GM12878 (cell line): ENCODE measurements at regions not wholly inside any gene's neighbourhood (a gene's known extent, or its start where the extent isn't known, plus 50 kb on each side); places are given as distances from the start of the nearest gene placed in this dataset.

Experiments used
- ATAC-seq: fragments of 200-7000 bp; cut with Tn5 transposase; 3 replicates; pipeline ENCODE4 v1.9.1; 2020; ENCODE audit warnings: mild to moderate bottlenecking, moderate library complexity
- BruUV-seq: library from RNA; stranded (reverse); fragments of 400-500 nt; replicated peaks from 2 replicates; lab custom pipeline; 2021; lab: Mats Ljungman, UMichigan
- CTCF ChIA-PET: fragments of 300-600 bp; sonication (Branson Sonifier 250); formaldehyde crosslinking; extraction: SDS; loops from one replicate; lab custom pipeline; 2021; ENCODE audit warnings: inconsistent platforms; lab: Yijun Ruan, JAX
- POLR2A ChIA-PET: fragments of 350-600 bp; formaldehyde crosslinking; extraction: SDS; loops from one replicate; lab custom pipeline; 2021; ENCODE audit warnings: inconsistent platforms; lab: Charles Lee
- RAD21 ChIA-PET: fragments of 300-600 bp; sonication (Branson Sonifier 250); formaldehyde crosslinking; loops from one replicate; lab custom pipeline; 2023; ENCODE audit warnings: antibody characterized with exemption; ENCODE audit not compliant: unreplicated experiment; lab: Charles Lee
- SMC1A ChIA-PET: fragments of 300-600 bp; sonication (Branson Sonifier 250); formaldehyde crosslinking; loops from one replicate; lab custom pipeline; 2023; ENCODE audit not compliant: unreplicated experiment, uncharacterized antibody; lab: Charles Lee
- DNase-seq: peaks from one replicate; pipeline ENCODE4 v3.0.0-alpha.2; 2011; ENCODE audit warnings: low read depth, low spot score
- FAIRE-seq: peaks from 3 replicates; lab custom pipeline; 2011; peaks lifted over from hg19 to GRCh38; lab: Jason Lieb, UNC
- H2AFZ ChIP-seq: 2 replicates; pipeline ENCODE4 v1.6.0; 2011; ENCODE audit warnings: low read depth, low read length, control low read depth; ENCODE audit not compliant: control insufficient read depth
- H3K27ac ChIP-seq: 2 replicates; pipeline ENCODE4 v1.5.1; 2011; ENCODE audit warnings: control low read depth; ENCODE audit not compliant: control insufficient read depth, insufficient read depth
- H3K27me3 ChIP-seq, 2 experiments: replicated peaks in 1 of 2; 2 replicates each; pipeline versions ENCODE4 v1.6.0 to v1.6.1; 2011; ENCODE audit warnings: low read length in 1 of 2; ENCODE audit not compliant: control insufficient read depth in 2 of 2, insufficient read depth in 2 of 2
- H3K36me3 ChIP-seq, 2 experiments: 2 replicates each; pipeline ENCODE4 v1.5.1; 2011; ENCODE audit warnings: low read length in 1 of 2; ENCODE audit not compliant: control insufficient read depth in 2 of 2, insufficient read depth in 2 of 2
- H3K4me1 ChIP-seq: 2 replicates; pipeline ENCODE4 v1.6.1; 2011; ENCODE audit warnings: mild to moderate bottlenecking, low read length, moderate library complexity, mixed read lengths; ENCODE audit not compliant: control insufficient read depth, insufficient read depth
- H3K4me2 ChIP-seq: 2 replicates; pipeline ENCODE4 v1.6.0; 2011; ENCODE audit warnings: control low read depth; ENCODE audit not compliant: control insufficient read depth, insufficient read depth
- H3K4me3 ChIP-seq: fragments of 200-600 bp; sonication (generic); 2 replicates; pipeline ENCODE4 v1.5.1; 2016
- H3K79me2 ChIP-seq: 2 replicates; pipeline ENCODE4 v1.6.0; 2011; ENCODE audit warnings: low read length; ENCODE audit not compliant: control insufficient read depth, insufficient read depth
- H3K9ac ChIP-seq: 2 replicates; pipeline ENCODE4 v1.8.0; 2011; ENCODE audit warnings: low read length, control low read depth, mixed read lengths; ENCODE audit not compliant: control insufficient read depth, insufficient read depth
- H3K9me3 ChIP-seq: replicated peaks from 3 replicates; pipeline ENCODE4 v1.5.1; 2011; ENCODE audit warnings: mild to moderate bottlenecking, low read length; ENCODE audit not compliant: control insufficient read depth, insufficient read depth
- H4K20me1 ChIP-seq: 2 replicates; pipeline ENCODE4 v1.6.0; 2011; ENCODE audit not compliant: control insufficient read depth, insufficient read depth
- CEBPB ChIP-seq, 2 experiments: fragments of 150-350 bp in 1 of 2; IDR thresholded peaks; 2 replicates each; pipeline ENCODE4 v1.6.1; 2012 to 2014; ENCODE audit warnings: low read depth in 2 of 2, low read length in 2 of 2, borderline replicate concordance in 1 of 2, inconsistent platforms in 1 of 2
- HDGF ChIP-seq: fragments of 450-650 bp; IDR thresholded peaks from 2 replicates; pipeline ENCODE4 v1.6.1; 2016; ENCODE audit warnings: antibody characterized with exemption
- MEF2B ChIP-seq: fragments of 450-650 bp; IDR thresholded peaks from 2 replicates; pipeline ENCODE4 v1.6.1; 2018; ENCODE audit warnings: mild to moderate bottlenecking, moderate library complexity; ENCODE audit not compliant: partially characterized antibody, poor library complexity, severe bottlenecking
- PAX5 ChIP-seq: IDR thresholded peaks from 2 replicates; pipeline ENCODE4 v1.6.1; 2011; ENCODE audit warnings: low read depth, low read length, borderline replicate concordance
- SIX5 ChIP-seq: IDR thresholded peaks from 2 replicates; pipeline ENCODE4 v1.6.1; 2011; ENCODE audit warnings: mild to moderate bottlenecking, low read depth, low read length, moderate library complexity; ENCODE audit not compliant: severe bottlenecking
- WGBS: methylation state at CpG from one replicate; pipeline ENCODE4 v1.1.6; 2016; ENCODE audit warnings: low lambda C conversion rate; ENCODE audit not compliant: insufficient replicate concordance, insufficient coverage; ENCODE audit errors: missing lambda C conversion rate; 5-methylcytosine and 5-hydroxymethylcytosine counted together
- in situ Hi-C: fragments of 300-500 bp; cut with MboI; formaldehyde crosslinking; loops from 9 replicates; pipeline ENCODE4 v1.14.3; 2018; ENCODE audit warnings: mixed read lengths
- intact Hi-C: fragments of 100-400 bp; cut with micrococcal nuclease; formaldehyde crosslinking; loops from one replicate; pipeline ENCODE4 v1.14.2; 2022; ENCODE audit not compliant: unreplicated experiment
- TF ChIP-seq, protein P1 (sequence below): IDR thresholded peaks from 2 replicates; pipeline ENCODE4 v1.6.1; 2012; ENCODE audit warnings: mild to moderate bottlenecking, low read depth, low read length
- TF ChIP-seq, protein P2 (sequence below): IDR thresholded peaks from 2 replicates; pipeline ENCODE4 v1.6.1; 2011; ENCODE audit warnings: low read depth, mild to moderate bottlenecking, low read length, moderate library complexity, borderline replicate concordance; ENCODE audit errors: extremely low read depth
- TF ChIP-seq, protein P3 (sequence below): IDR thresholded peaks from 2 replicates; pipeline ENCODE4 v1.6.1; 2012; ENCODE audit warnings: low read depth, low read length, improper control_type of control experiment
- TF ChIP-seq, protein P4 (sequence below): fragments of 450-650 bp; IDR thresholded peaks from 2 replicates; pipeline ENCODE4 v1.6.1; 2017; ENCODE audit warnings: mild to moderate bottlenecking, moderate library complexity
- TF ChIP-seq, protein P5 (sequence below): fragments of 450-650 bp; IDR thresholded peaks from 2 replicates; pipeline ENCODE4 v1.6.1; 2014; ENCODE audit warnings: mild to moderate bottlenecking

DNA sequence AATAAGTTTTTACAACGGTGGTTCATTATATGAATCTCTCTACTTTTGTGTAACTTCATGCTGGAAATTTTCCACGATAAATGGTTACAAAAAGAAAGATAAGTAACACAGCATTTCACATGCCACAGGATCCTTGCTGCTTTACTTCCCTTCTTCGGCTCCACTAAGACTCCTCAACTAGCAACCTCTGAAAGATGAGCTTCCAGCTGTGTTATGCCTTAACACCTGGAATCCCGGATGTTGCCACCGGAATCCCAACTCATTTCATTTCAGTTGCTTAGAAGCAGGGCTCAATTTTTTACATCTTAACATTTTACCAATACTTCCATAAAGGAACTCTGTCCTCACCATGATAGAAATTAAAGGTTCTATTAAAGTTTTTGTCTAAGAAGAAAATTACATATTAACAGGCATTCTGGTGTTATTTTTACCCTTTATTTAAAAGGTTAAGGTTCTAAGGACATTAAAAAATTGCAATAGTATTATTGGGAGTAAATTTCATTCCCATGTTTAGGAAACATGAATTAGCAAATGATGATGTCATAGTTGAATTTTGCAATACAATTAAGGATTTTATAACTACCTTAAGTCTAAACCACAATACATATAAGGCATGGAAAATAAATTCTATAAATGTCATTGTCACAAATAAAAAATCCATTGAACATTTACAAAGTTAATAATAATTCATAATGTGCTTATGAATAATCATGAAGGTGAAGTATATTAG is 57.1 kb upstream of the IL6 start (continued):
- TF ChIP-seq, protein P1, sequence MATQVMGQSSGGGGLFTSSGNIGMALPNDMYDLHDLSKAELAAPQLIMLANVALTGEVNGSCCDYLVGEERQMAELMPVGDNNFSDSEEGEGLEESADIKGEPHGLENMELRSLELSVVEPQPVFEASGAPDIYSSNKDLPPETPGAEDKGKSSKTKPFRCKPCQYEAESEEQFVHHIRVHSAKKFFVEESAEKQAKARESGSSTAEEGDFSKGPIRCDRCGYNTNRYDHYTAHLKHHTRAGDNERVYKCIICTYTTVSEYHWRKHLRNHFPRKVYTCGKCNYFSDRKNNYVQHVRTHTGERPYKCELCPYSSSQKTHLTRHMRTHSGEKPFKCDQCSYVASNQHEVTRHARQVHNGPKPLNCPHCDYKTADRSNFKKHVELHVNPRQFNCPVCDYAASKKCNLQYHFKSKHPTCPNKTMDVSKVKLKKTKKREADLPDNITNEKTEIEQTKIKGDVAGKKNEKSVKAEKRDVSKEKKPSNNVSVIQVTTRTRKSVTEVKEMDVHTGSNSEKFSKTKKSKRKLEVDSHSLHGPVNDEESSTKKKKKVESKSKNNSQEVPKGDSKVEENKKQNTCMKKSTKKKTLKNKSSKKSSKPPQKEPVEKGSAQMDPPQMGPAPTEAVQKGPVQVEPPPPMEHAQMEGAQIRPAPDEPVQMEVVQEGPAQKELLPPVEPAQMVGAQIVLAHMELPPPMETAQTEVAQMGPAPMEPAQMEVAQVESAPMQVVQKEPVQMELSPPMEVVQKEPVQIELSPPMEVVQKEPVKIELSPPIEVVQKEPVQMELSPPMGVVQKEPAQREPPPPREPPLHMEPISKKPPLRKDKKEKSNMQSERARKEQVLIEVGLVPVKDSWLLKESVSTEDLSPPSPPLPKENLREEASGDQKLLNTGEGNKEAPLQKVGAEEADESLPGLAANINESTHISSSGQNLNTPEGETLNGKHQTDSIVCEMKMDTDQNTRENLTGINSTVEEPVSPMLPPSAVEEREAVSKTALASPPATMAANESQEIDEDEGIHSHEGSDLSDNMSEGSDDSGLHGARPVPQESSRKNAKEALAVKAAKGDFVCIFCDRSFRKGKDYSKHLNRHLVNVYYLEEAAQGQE: no peak
- TF ChIP-seq, protein P2, sequence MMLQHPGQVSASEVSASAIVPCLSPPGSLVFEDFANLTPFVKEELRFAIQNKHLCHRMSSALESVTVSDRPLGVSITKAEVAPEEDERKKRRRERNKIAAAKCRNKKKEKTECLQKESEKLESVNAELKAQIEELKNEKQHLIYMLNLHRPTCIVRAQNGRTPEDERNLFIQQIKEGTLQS: no peak
- TF ChIP-seq HDGF: no peak
- TF ChIP-seq, all 136 proteins: peak for 0

DNA sequence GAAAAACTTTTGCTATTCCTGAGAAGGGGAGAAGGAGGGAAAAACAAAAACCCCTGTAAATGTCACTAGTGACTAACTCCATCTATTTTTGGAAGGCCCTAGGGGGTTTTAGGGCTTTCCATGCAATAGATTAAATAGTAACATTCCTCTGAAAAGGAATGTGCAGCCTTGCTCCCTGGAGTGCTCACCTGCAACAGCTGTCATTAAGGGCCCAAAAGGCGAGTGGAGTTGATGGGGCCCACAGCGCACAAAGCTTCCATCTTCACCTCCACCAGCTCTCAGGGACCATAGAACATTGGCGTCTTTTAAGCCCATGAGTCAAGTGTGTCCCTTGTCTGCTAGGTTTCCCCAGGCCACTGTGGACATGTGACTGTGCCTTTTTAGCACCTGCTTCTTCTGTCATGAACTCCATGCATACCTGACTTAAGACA is 58.0 kb upstream of the IL6 start:
- no peaks in the 10 kb centered on the region; a peak in 1 of 4 replicates for H3K27me3 ChIP-seq
- ATAC-seq (no peak), FAIRE-seq (no peak), DNase-seq (no peak)
- ChIA-PET POLR2A (interaction anchor here (0.5 kb wide), 1 partner anchor 137 kb away, joined by 4 read pairs; no protein-coding TSS in a partner anchor), SMC1A (no interaction called here), CTCF (interaction anchor here (1.2 kb wide), 1 partner anchor 114 kb away, joined by 4 read pairs; no protein-coding TSS in a partner anchor), RAD21 (no interaction called here)
- no peaks in the 10 kb centered on the region for H4K20me1 ChIP-seq
- peaks cover 11% of the 10 kb centered on the region for H3K4me1 ChIP-seq
- no peak overlapping the region for H3K27ac ChIP-seq
- no peak overlapping the region for H3K4me3 ChIP-seq
- H3K36me3 ChIP-seq: no peaks in the 10 kb centered on the region
- H3K9me3 ChIP-seq: no peaks in the 10 kb centered on the region
- intact Hi-C loops: no loop called here
- no peaks in the 10 kb centered on the region for H3K79me2 ChIP-seq
- H3K9ac ChIP-seq: no peak overlapping the region
- in situ Hi-C loops: no loop called here
- no peak overlapping the region for H3K4me2 ChIP-seq
- BruUV-seq: no TSS peak
- 55% methylated on average over 3 of the region's 3 CpGs for whole genome bisulfite sequencing
- H2AFZ ChIP-seq: no peak overlapping the region
- TF ChIP-seq CEBPB (IDR thresholded peaks at IDR 0.05; ENCODE audit: borderline replicate concordance in 1 of 2, low read depth in 2 of 2, low read length in 2 of 2) (no peak), MEF2B (no peak), SIX5 (no peak), PAX5 (no peak)
- TF ChIP-seq, protein P3, sequence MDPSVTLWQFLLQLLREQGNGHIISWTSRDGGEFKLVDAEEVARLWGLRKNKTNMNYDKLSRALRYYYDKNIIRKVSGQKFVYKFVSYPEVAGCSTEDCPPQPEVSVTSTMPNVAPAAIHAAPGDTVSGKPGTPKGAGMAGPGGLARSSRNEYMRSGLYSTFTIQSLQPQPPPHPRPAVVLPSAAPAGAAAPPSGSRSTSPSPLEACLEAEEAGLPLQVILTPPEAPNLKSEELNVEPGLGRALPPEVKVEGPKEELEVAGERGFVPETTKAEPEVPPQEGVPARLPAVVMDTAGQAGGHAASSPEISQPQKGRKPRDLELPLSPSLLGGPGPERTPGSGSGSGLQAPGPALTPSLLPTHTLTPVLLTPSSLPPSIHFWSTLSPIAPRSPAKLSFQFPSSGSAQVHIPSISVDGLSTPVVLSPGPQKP: no peak
- TF ChIP-seq, protein P4, sequence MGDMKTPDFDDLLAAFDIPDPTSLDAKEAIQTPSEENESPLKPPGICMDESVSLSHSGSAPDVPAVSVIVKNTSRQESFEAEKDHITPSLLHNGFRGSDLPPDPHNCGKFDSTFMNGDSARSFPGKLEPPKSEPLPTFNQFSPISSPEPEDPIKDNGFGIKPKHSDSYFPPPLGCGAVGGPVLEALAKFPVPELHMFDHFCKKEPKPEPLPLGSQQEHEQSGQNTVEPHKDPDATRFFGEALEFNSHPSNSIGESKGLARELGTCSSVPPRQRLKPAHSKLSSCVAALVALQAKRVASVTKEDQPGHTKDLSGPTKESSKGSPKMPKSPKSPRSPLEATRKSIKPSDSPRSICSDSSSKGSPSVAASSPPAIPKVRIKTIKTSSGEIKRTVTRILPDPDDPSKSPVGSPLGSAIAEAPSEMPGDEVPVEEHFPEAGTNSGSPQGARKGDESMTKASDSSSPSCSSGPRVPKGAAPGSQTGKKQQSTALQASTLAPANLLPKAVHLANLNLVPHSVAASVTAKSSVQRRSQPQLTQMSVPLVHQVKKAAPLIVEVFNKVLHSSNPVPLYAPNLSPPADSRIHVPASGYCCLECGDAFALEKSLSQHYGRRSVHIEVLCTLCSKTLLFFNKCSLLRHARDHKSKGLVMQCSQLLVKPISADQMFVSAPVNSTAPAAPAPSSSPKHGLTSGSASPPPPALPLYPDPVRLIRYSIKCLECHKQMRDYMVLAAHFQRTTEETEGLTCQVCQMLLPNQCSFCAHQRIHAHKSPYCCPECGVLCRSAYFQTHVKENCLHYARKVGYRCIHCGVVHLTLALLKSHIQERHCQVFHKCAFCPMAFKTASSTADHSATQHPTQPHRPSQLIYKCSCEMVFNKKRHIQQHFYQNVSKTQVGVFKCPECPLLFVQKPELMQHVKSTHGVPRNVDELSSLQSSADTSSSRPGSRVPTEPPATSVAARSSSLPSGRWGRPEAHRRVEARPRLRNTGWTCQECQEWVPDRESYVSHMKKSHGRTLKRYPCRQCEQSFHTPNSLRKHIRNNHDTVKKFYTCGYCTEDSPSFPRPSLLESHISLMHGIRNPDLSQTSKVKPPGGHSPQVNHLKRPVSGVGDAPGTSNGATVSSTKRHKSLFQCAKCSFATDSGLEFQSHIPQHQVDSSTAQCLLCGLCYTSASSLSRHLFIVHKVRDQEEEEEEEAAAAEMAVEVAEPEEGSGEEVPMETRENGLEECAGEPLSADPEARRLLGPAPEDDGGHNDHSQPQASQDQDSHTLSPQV: no peak
- TF ChIP-seq, protein P5, sequence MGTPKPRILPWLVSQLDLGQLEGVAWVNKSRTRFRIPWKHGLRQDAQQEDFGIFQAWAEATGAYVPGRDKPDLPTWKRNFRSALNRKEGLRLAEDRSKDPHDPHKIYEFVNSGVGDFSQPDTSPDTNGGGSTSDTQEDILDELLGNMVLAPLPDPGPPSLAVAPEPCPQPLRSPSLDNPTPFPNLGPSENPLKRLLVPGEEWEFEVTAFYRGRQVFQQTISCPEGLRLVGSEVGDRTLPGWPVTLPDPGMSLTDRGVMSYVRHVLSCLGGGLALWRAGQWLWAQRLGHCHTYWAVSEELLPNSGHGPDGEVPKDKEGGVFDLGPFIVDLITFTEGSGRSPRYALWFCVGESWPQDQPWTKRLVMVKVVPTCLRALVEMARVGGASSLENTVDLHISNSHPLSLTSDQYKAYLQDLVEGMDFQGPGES: no peak
